OCI-LY3 (cell line): ENCODE measurements at regions not wholly inside any gene's neighbourhood (a gene's known extent, or its start where the extent isn't known, plus 50 kb on each side); places are given as distances from the start of the nearest gene placed in this dataset.

Experiments used
- H2AFZ ChIP-seq: fragments of 200-600, 300-600 bp; shearing (Covaris generic); 2 replicates; pipeline ENCODE4 v1.6.0; 2014; ENCODE audit warnings: antibody characterized with exemption, low read depth, low read length
- H3K27ac ChIP-seq: fragments of 200-600, 300-600 bp; sonication (generic); 2 replicates; pipeline ENCODE4 v1.5.1; 2014; ENCODE audit warnings: mild to moderate bottlenecking, low read length, moderate library complexity, mixed read lengths
- H3K27me3 ChIP-seq: fragments of 200-600, 300-600 bp; sonication (generic); 2 replicates; pipeline ENCODE4 v1.6.1; 2014; ENCODE audit warnings: low read depth, low read length, mixed read lengths
- H3K36me3 ChIP-seq: fragments of 200-600, 300-600 bp; sonication (generic); replicated peaks from 2 replicates; pipeline ENCODE3; 2014; ENCODE audit warnings: low read depth, low read length, mixed read lengths
- H3K4me1 ChIP-seq: fragments of 300-600, 200-600 bp; sonication (generic); 2 replicates; pipeline ENCODE4 v1.6.1; 2014; ENCODE audit warnings: low read length, mixed read lengths
- H3K4me2 ChIP-seq: fragments of 200-600, 300-600 bp; sonication (generic); 2 replicates; pipeline ENCODE4 v1.6.1; 2014; ENCODE audit warnings: low read length, mixed read lengths
- H3K4me3 ChIP-seq: fragments of 300-600, 200-600 bp; sonication (generic); 2 replicates; pipeline ENCODE4 v1.5.1; 2014; ENCODE audit warnings: antibody characterized with exemption, mild to moderate bottlenecking, low read length, moderate library complexity
- H3K79me2 ChIP-seq: fragments of 300-600, 200-600 bp; shearing (Covaris generic); 2 replicates; pipeline ENCODE4 v1.6.1; 2014; ENCODE audit warnings: mild to moderate bottlenecking, low read length, mixed read lengths
- H3K9ac ChIP-seq: fragments of 300-600, 200-600 bp; shearing (Covaris generic); 2 replicates; pipeline ENCODE4 v1.6.0; 2014; ENCODE audit warnings: mild to moderate bottlenecking, low read length, moderate library complexity
- H3K9me3 ChIP-seq: fragments of 200-600, 300-600 bp; shearing (Covaris generic); 2 replicates; pipeline ENCODE4 v1.6.1; 2014; ENCODE audit warnings: low read length, mixed read lengths; ENCODE audit not compliant: insufficient read depth
- H4K20me1 ChIP-seq: fragments of 200-600, 300-600 bp; sonication (generic); 2 replicates; pipeline ENCODE4 v1.6.1; 2016; ENCODE audit warnings: low read length, mixed read lengths; ENCODE audit not compliant: insufficient read depth
- EZH2phosphoT487 ChIP-seq: fragments of 200-600 bp; shearing (Covaris generic); IDR thresholded peaks from 2 replicates; pipeline ENCODE4 v1.6.1; 2018; ENCODE audit warnings: antibody characterized with exemption, mixed run types, low read depth
- TF ChIP-seq, protein P1 (sequence below): fragments of 200-600, 300-600 bp; sonication (generic); IDR thresholded peaks from 2 replicates; pipeline ENCODE4 v1.5.1; 2014; ENCODE audit warnings: antibody characterized with exemption, low read length, low read depth

GRCh38 chrX:1870421-1870820 lies 255.6 kb downstream of the ASMT start:
- TF ChIP-seq, protein P1, sequence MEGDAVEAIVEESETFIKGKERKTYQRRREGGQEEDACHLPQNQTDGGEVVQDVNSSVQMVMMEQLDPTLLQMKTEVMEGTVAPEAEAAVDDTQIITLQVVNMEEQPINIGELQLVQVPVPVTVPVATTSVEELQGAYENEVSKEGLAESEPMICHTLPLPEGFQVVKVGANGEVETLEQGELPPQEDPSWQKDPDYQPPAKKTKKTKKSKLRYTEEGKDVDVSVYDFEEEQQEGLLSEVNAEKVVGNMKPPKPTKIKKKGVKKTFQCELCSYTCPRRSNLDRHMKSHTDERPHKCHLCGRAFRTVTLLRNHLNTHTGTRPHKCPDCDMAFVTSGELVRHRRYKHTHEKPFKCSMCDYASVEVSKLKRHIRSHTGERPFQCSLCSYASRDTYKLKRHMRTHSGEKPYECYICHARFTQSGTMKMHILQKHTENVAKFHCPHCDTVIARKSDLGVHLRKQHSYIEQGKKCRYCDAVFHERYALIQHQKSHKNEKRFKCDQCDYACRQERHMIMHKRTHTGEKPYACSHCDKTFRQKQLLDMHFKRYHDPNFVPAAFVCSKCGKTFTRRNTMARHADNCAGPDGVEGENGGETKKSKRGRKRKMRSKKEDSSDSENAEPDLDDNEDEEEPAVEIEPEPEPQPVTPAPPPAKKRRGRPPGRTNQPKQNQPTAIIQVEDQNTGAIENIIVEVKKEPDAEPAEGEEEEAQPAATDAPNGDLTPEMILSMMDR = no peak
- TF ChIP-seq EZH2phosphoT487 = no peak
- no peak overlapping the region for H3K9ac ChIP-seq
- no peak overlapping the region for H3K4me3 ChIP-seq
- H3K4me1 ChIP-seq = no peaks in the 10 kb centered on the region
- H4K20me1 ChIP-seq = no peaks in the 10 kb centered on the region
- H3K27ac ChIP-seq = no peak overlapping the region
- H3K9me3 ChIP-seq = no peaks in the 10 kb centered on the region
- H3K27me3 ChIP-seq = no peaks in the 10 kb centered on the region
- H2AFZ ChIP-seq = peak overlapping the region; percentile 45; the same call in 1 of the 2 replicates
- no peaks in the 10 kb centered on the region for H3K79me2 ChIP-seq
- H3K4me2 ChIP-seq = no peak overlapping the region
- no peaks in the 10 kb centered on the region for H3K36me3 ChIP-seq

DNA sequence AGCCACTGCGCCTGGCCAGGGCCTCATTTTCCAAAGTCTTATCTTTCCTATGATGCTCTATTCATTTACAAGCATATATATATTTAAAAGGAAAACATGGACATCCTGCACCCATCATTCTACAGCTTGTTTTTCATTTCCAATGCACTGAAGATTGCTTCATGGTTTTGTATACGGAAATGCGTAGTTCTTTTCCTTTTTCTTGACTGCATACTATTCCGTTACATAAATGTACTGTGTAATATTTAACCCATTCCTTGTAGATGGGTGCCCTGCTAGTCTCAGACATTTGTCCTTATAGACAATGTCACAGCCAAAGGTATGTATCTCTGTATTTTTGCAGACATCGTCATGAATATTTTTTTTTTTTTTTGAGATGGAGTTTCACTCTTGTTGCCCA lies 257.0 kb downstream of the ASMT start:
- TF ChIP-seq, protein P1 = no peak
- no peak for TF ChIP-seq EZH2phosphoT487
- no peak overlapping the region for H3K4me3 ChIP-seq
- H3K9ac ChIP-seq = no peak overlapping the region
- H3K4me1 ChIP-seq = no peaks in the 10 kb centered on the region
- no peaks in the 10 kb centered on the region for H3K79me2 ChIP-seq
- no peak overlapping the region for H3K4me2 ChIP-seq
- no peaks in the 10 kb centered on the region for H3K36me3 ChIP-seq
- no peaks in the 10 kb centered on the region for H3K27me3 ChIP-seq
- no peaks in the 10 kb centered on the region for H3K9me3 ChIP-seq
- H2AFZ ChIP-seq = no peak overlapping the region
- no peak overlapping the region for H3K27ac ChIP-seq
- no peaks in the 10 kb centered on the region for H4K20me1 ChIP-seq

GRCh38 chrX:1873671-1874070 lies 258.8 kb downstream of the ASMT start:
- no peak overlapping the region for H2AFZ ChIP-seq
- no peaks in the 10 kb centered on the region for H3K27me3 ChIP-seq
- H3K79me2 ChIP-seq = no peaks in the 10 kb centered on the region
- no peak overlapping the region for H3K4me2 ChIP-seq
- H4K20me1 ChIP-seq = no peaks in the 10 kb centered on the region
- no peaks in the 10 kb centered on the region for H3K36me3 ChIP-seq
- no peak for TF ChIP-seq EZH2phosphoT487
- TF ChIP-seq, protein P1 = no peak
- no peak overlapping the region for H3K27ac ChIP-seq
- H3K9ac ChIP-seq = no peak overlapping the region
- no peak overlapping the region for H3K4me3 ChIP-seq
- H3K4me1 ChIP-seq = no peaks in the 10 kb centered on the region; the same call in 1 of the 2 replicates
- no peaks in the 10 kb centered on the region for H3K9me3 ChIP-seq

GRCh38 chrX:1874416-1874815 lies 259.6 kb downstream of the ASMT start:
- H3K4me3 ChIP-seq = no peak overlapping the region
- no peak overlapping the region for H3K27ac ChIP-seq
- no peak overlapping the region for H3K9ac ChIP-seq
- TF ChIP-seq, protein P1 = no peak
- TF ChIP-seq EZH2phosphoT487 = no peak
- H2AFZ ChIP-seq = no peak overlapping the region
- H3K4me1 ChIP-seq = no peaks in the 10 kb centered on the region; the same call in 1 of the 2 replicates
- H3K9me3 ChIP-seq = no peaks in the 10 kb centered on the region; the same call in 1 of the 2 replicates
- no peaks in the 10 kb centered on the region for H3K27me3 ChIP-seq
- no peaks in the 10 kb centered on the region for H3K79me2 ChIP-seq
- H4K20me1 ChIP-seq = no peaks in the 10 kb centered on the region
- no peaks in the 10 kb centered on the region for H3K36me3 ChIP-seq
- no peak overlapping the region for H3K4me2 ChIP-seq
